Thyroid gland (tissue), 4 donors: ENCODE measurements at regions not wholly inside any gene's neighbourhood (a gene's known extent, or its start where the extent isn't known, plus 50 kb on each side); places are given as distances from the start of the nearest gene placed in this dataset.

Experiments used
- DNase-seq, 2 donors: peaks; one replicate each; pipeline ENCODE4 v3.0.0-alpha.2; 2019
- H3K27ac ChIP-seq, 3 donors: fragments of 200-600 bp; sonication (generic); 1 replicate in 2 of 3; 2 replicates in 1 of 3; pipeline ENCODE4 v1.5.1; 2016 to 2019; ENCODE audit warnings: mild to moderate bottlenecking in 1 of 3, moderate library complexity in 1 of 3
- H3K27me3 ChIP-seq: fragments of 200-600 bp; sonication (generic); one replicate; pipeline ENCODE4 v1.5.1; 2019
- H3K36me3 ChIP-seq, 2 donors: fragments of 200-600 bp; sonication (generic); one replicate each; pipeline ENCODE4 v1.5.1; 2016 to 2019
- H3K4me1 ChIP-seq, 2 donors: fragments of 200-600 bp; sonication (generic); one replicate each; pipeline ENCODE4 v1.5.1; 2017 to 2019
- H3K4me3 ChIP-seq, 3 donors: fragments of 200-600 bp; sonication (generic); replicated peaks in 1 of 3; 1 replicate in 2 of 3; 2 replicates in 1 of 3; pipeline ENCODE4 v1.5.1; 2016; ENCODE audit warnings: mild to moderate bottlenecking in 1 of 3
- H3K9me3 ChIP-seq: fragments of 200-600 bp; sonication (generic); one replicate; pipeline ENCODE4 v1.5.1; 2017
- POLR2A ChIP-seq, 2 donors: fragments of 450-650 bp; IDR thresholded peaks; one replicate each; pipeline ENCODE4 v1.6.1; 2017; ENCODE audit warnings: antibody characterized with exemption in 2 of 2, mild to moderate bottlenecking in 2 of 2, moderate library complexity in 1 of 2
- WGBS, 2 donors: methylation state at CpG; one replicate each; pipeline ENCODE4 v1.1.5; 2017; 5-methylcytosine and 5-hydroxymethylcytosine counted together
- intact Hi-C: fragments of 100-400 bp; cut with DNase I; formaldehyde crosslinking; loops from one replicate; pipeline ENCODE4 v1.15.1; 2023
- TF ChIP-seq, protein P1 (sequence below), 6 experiments: fragments of 200-600 bp in 3 of 6; fragments of 450-650 bp in 3 of 6; sonication (generic) in 3 of 6; IDR thresholded peaks; one replicate each; pipeline ENCODE4 v1.5.1; 2016 to 2019; ENCODE audit warnings: antibody characterized with exemption in 6 of 6, mild to moderate bottlenecking in 2 of 6, inconsistent platforms in 1 of 6, moderate library complexity in 1 of 6

- H3K4me3 ChIP-seq, result no peak overlapping the region
- no peaks in the 10 kb centered on the region for H3K9me3 ChIP-seq
- H3K36me3 ChIP-seq, result no peaks in the 10 kb centered on the region
- no peak overlapping the region for H3K27ac ChIP-seq
- H3K4me1 ChIP-seq, result no peaks in the 10 kb centered on the region
- no peak for DNase-seq
- intact Hi-C loops, result no loop called here
- TF ChIP-seq, protein P1, sequence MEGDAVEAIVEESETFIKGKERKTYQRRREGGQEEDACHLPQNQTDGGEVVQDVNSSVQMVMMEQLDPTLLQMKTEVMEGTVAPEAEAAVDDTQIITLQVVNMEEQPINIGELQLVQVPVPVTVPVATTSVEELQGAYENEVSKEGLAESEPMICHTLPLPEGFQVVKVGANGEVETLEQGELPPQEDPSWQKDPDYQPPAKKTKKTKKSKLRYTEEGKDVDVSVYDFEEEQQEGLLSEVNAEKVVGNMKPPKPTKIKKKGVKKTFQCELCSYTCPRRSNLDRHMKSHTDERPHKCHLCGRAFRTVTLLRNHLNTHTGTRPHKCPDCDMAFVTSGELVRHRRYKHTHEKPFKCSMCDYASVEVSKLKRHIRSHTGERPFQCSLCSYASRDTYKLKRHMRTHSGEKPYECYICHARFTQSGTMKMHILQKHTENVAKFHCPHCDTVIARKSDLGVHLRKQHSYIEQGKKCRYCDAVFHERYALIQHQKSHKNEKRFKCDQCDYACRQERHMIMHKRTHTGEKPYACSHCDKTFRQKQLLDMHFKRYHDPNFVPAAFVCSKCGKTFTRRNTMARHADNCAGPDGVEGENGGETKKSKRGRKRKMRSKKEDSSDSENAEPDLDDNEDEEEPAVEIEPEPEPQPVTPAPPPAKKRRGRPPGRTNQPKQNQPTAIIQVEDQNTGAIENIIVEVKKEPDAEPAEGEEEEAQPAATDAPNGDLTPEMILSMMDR (IDR thresholded peaks at IDR 0.05), result no peak
- TF ChIP-seq POLR2A (IDR thresholded peaks at IDR 0.05), result no peak
- H3K27me3 ChIP-seq, result no peaks in the 10 kb centered on the region
- 59 to 67% methylated on average over 12 of the region's 12 CpGs for WGBS, 2 donors
These were observed 157.9 kb downstream of the C3orf38 start for GRCh38 chr3:88307666-88308065.

DNA sequence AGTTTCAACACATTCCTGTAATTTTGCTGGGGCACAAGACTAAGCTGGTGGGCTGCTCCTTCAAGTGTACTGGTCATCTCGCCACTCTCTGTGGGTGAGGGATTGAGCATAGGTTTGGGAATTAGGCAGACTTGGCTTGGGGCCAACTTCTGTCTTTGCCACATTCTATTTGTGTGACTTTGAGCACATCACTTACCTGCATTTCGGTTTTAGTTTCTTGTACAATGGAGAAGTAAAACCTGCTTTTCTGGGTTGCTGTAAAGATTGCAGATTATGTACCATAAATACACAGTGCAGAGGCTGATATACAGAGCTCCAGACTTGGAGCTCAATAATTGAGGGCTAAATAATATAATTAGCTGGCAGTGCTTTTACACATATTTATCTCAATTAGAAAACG is 162.1 kb downstream of the C3orf38 start:
- 82 to 89% methylated on average over 3 of the region's 3 CpGs for WGBS, 2 donors
- Histone ChIP-seq H3K27ac (no peak overlapping the region), H3K4me3 (no peak overlapping the region), H3K4me1 (no peaks in the 10 kb centered on the region), H3K36me3 (no peaks in the 10 kb centered on the region), H3K27me3 (no peaks in the 10 kb centered on the region), H3K9me3 (no peaks in the 10 kb centered on the region)
- TF ChIP-seq, protein P1 (IDR thresholded peaks at IDR 0.05), result no peak
- TF ChIP-seq POLR2A (IDR thresholded peaks at IDR 0.05), result no peak
- intact Hi-C loops, result no loop called here
- no peak for DNase-seq

GRCh38 chr3:88312256-88312655 is 162.5 kb downstream of the C3orf38 start:
- Histone ChIP-seq H3K27ac (no peak overlapping the region), H3K9me3 (no peaks in the 10 kb centered on the region), H3K36me3 (no peaks in the 10 kb centered on the region), H3K27me3 (no peaks in the 10 kb centered on the region), H3K4me3 (no peak overlapping the region), H3K4me1 (no peaks in the 10 kb centered on the region)
- intact Hi-C loops, result no loop called here
- WGBS, 2 donors, result 83 to 85% methylated on average over 2 of the region's 2 CpGs
- DNase-seq, result no peak
- TF ChIP-seq, protein P1 (IDR thresholded peaks at IDR 0.05), result no peak
- TF ChIP-seq POLR2A (IDR thresholded peaks at IDR 0.05), result no peak

- H3K27me3 ChIP-seq, result no peaks in the 10 kb centered on the region
- H3K4me1 ChIP-seq, result no peaks in the 10 kb centered on the region
- TF ChIP-seq, protein P1 (IDR thresholded peaks at IDR 0.05), result no peak
- no peak for TF ChIP-seq POLR2A (IDR thresholded peaks at IDR 0.05)
- WGBS, 2 donors, result 88 to 92% methylated on average over 3 of the region's 3 CpGs
- H3K27ac ChIP-seq, result no peak overlapping the region
- intact Hi-C loops, result no loop called here
- no peak for DNase-seq
- H3K4me3 ChIP-seq, result no peak overlapping the region
- no peaks in the 10 kb centered on the region for H3K9me3 ChIP-seq
- no peaks in the 10 kb centered on the region for H3K36me3 ChIP-seq
These were observed 168.3 kb downstream of the C3orf38 start for GRCh38 chr3:88318067-88318466.

DNA sequence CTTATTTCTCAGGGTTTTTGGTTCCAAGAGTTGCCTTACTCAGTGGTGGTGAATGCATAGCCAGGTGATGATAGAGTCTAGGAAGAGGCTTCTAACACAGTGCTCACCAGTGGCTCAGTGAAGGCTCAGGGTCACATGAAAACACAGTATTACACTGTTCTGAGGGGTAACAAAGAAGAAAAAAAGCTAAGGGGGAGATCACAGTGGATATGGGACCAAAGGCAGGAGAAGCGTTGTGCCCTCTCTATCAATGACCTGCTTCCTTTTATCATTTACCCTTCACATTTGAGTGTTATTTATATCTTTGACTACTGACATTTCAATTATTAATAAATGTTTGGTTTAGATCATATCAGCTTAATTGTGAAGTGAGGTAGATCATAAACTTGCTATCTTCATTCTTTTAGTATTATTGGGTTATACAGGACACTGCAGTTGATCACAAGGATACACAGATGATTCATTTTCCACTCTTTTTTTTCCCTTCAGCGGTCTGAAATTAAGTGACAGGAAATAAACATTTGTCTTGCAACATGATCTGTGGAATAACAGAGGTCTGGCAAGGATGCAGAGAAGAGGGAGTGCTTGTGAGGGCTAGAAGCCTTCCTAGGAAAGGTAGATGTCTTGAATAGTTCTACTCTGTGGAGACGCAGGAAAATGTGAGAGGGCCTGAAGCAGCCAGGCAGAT is 171.7 kb downstream of the C3orf38 start:
- H3K4me3 ChIP-seq, result no peak overlapping the region
- H3K9me3 ChIP-seq, result no peaks in the 10 kb centered on the region
- WGBS, 2 donors, result 70 to 75% methylated on average over 3 of the region's 3 CpGs
- H3K36me3 ChIP-seq, result no peaks in the 10 kb centered on the region
- no peak overlapping the region for H3K27ac ChIP-seq
- intact Hi-C loops, result no loop called here
- no peaks in the 10 kb centered on the region for H3K4me1 ChIP-seq
- no peak for DNase-seq
- TF ChIP-seq, protein P1 (IDR thresholded peaks at IDR 0.05), result no peak
- no peaks in the 10 kb centered on the region for H3K27me3 ChIP-seq
